ENCODE measurements at regions not wholly inside any gene's neighbourhood (a gene's known extent, or its start where the extent isn't known, plus 50 kb on each side); places are given as distances from the start of the nearest gene placed in this dataset.

DNA sequence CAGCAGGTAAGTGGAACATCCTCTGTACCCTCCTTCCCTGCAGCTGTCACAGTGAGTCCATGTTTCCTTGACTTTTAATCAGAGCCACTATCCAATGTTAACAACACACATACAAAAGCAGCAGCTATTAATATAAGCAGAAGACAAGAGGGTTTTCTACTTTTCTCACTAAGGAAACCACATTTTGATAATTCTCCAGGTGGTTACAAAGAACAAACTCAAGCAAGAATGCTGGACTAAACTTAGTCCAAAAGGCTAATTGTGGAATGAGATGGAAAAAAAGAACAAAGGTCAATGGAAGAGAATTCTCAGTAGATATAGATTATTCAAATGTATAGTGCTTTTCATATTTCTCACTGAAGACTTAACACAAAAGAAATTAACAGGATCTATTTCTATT lies 176.9 kb upstream of the SLC39A10 start:
- TF ChIP-seq, protein P1, sequence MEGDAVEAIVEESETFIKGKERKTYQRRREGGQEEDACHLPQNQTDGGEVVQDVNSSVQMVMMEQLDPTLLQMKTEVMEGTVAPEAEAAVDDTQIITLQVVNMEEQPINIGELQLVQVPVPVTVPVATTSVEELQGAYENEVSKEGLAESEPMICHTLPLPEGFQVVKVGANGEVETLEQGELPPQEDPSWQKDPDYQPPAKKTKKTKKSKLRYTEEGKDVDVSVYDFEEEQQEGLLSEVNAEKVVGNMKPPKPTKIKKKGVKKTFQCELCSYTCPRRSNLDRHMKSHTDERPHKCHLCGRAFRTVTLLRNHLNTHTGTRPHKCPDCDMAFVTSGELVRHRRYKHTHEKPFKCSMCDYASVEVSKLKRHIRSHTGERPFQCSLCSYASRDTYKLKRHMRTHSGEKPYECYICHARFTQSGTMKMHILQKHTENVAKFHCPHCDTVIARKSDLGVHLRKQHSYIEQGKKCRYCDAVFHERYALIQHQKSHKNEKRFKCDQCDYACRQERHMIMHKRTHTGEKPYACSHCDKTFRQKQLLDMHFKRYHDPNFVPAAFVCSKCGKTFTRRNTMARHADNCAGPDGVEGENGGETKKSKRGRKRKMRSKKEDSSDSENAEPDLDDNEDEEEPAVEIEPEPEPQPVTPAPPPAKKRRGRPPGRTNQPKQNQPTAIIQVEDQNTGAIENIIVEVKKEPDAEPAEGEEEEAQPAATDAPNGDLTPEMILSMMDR (conservative IDR thresholded peaks at IDR 0.05; ENCODE audit: low read length) = no peak
- TF ChIP-seq EZH2phosphoT487 (IDR thresholded peaks at IDR 0.05; ENCODE audit: borderline replicate concordance) = no peak
